Cardiac fibroblast (primary cell): ENCODE measurements at regions not wholly inside any gene's neighbourhood (a gene's known extent, or its start where the extent isn't known, plus 50 kb on each side); places are given as distances from the start of the nearest gene placed in this dataset.
A peak's percentile ranks its signal among the peaks of the same experiment; 100 is the strongest.

Experiments
- DNase-seq, 2 donors: peaks; one replicate each; pipeline versions ENCODE4 v3.0.0 to v3.0.0-alpha.2; 2010; ENCODE audit warnings: low read depth in 2 of 2
- H3K4me3 ChIP-seq, 2 donors: replicated peaks in 1 of 2; 1 replicate in 1 of 2; 2 replicates in 1 of 2; pipeline ENCODE4 v1.5.1; 2011; ENCODE audit warnings: low read depth in 2 of 2, low read length in 2 of 2, mild to moderate bottlenecking in 2 of 2, moderate library complexity in 1 of 2
- CTCF ChIP-seq: IDR thresholded peaks from one replicate; pipeline ENCODE4 v1.5.1; 2011; ENCODE audit warnings: low read depth, mild to moderate bottlenecking, low read length, inconsistent platforms

- no peak for TF ChIP-seq CTCF
- DNase-seq: peak; percentile 86 to 98
- no peak overlapping the region for H3K4me3 ChIP-seq
Observed at GRCh38 chr3:110576960-110577359, 494.7 kb upstream of the NECTIN3 start.

GRCh38 chr3:110577854-110578253 lies 493.8 kb upstream of the NECTIN3 start:
- H3K4me3 ChIP-seq: no peak overlapping the region
- no peak for TF ChIP-seq CTCF
- DNase-seq: peak in 1 of 2 donors; percentile 36

GRCh38 chr3:110579840-110580550 lies 491.6 kb upstream of the NECTIN3 start:
- TF ChIP-seq CTCF: no peak
- no peak overlapping the region for H3K4me3 ChIP-seq
- DNase-seq: peak; percentile 46 to 65

- peak in 1 of 2 donors; percentile 25 for DNase-seq
- H3K4me3 ChIP-seq: no peak overlapping the region
- no peak for TF ChIP-seq CTCF
Observed at GRCh38 chr3:110583373-110583935, 488.2 kb upstream of the NECTIN3 start.

- no peak overlapping the region for H3K4me3 ChIP-seq
- no peak for DNase-seq
- TF ChIP-seq CTCF: no peak
Observed at GRCh38 chr3:110588906-110589305, 482.7 kb upstream of the NECTIN3 start.

GRCh38 chr3:110589341-110589740 lies 482.3 kb upstream of the NECTIN3 start:
- TF ChIP-seq CTCF: no peak

More at GRCh38 chr3:110589341-110589740, 482.3 kb upstream of the NECTIN3 start:
- no peak overlapping the region for H3K4me3 ChIP-seq
- DNase-seq: no peak
